GM23338 (cell line): ENCODE measurements at regions not wholly inside any gene's neighbourhood (a gene's known extent, or its start where the extent isn't known, plus 50 kb on each side); places are given as distances from the start of the nearest gene placed in this dataset.

Experiments
- ATAC-seq: fragments of 200-7000 bp; cut with Tn5 transposase; 3 replicates; pipeline ENCODE4 v1.9.1; 2020
- DNase-seq: peaks from one replicate; pipeline ENCODE4 v3.0.0-alpha.2; 2015; ENCODE audit warnings: low spot score
- H2AFZ ChIP-seq: fragments of 200-600 bp; sonication (generic); 2 replicates; pipeline ENCODE4 v1.8.0; 2016; ENCODE audit warnings: antibody characterized with exemption, mild to moderate bottlenecking, moderate library complexity
- H3F3A ChIP-seq: fragments of 200-600 bp; sonication (generic); replicated peaks from 2 replicates; pipeline ENCODE4 v1.8.0; 2017; ENCODE audit warnings: antibody characterized with exemption, mixed run types, low read depth
- H3K27ac ChIP-seq: fragments of 200-600 bp; sonication (generic); 2 replicates; pipeline ENCODE4 v1.6.1; 2016; ENCODE audit warnings: low read depth
- H3K27me3 ChIP-seq: fragments of 200-600 bp; sonication (generic); 2 replicates; pipeline ENCODE4 v1.8.0; 2016; ENCODE audit warnings: mild to moderate bottlenecking, mixed run types, moderate library complexity; ENCODE audit not compliant: insufficient read depth
- H3K36me3 ChIP-seq: fragments of 200-600 bp; sonication (generic); 2 replicates; pipeline ENCODE4 v1.8.0; 2016; ENCODE audit warnings: mild to moderate bottlenecking; ENCODE audit not compliant: insufficient read depth
- H3K4me1 ChIP-seq: fragments of 200-600 bp; sonication (generic); 2 replicates; pipeline ENCODE4 v1.8.0; 2016; ENCODE audit warnings: mild to moderate bottlenecking, moderate library complexity; ENCODE audit not compliant: insufficient read depth
- H3K4me2 ChIP-seq: fragments of 200-600 bp; sonication (generic); 2 replicates; pipeline ENCODE4 v1.7.1; 2017; ENCODE audit warnings: mixed run types
- H3K4me3 ChIP-seq: fragments of 200-600 bp; sonication (generic); 2 replicates; pipeline ENCODE4 v1.6.1; 2016; ENCODE audit warnings: mixed run types
- H3K79me2 ChIP-seq: fragments of 200-600 bp; sonication (generic); replicated peaks from 2 replicates; pipeline ENCODE4 v1.8.0; 2017; ENCODE audit warnings: mild to moderate bottlenecking; ENCODE audit not compliant: insufficient read depth
- H3K9me2 ChIP-seq: fragments of 200-600 bp; sonication (generic); 2 replicates; pipeline ENCODE4 v1.8.0; 2017; ENCODE audit not compliant: insufficient read depth
- H4K20me1 ChIP-seq: fragments of 200-600 bp; sonication (generic); replicated peaks from 2 replicates; pipeline ENCODE4 v1.8.0; 2017; ENCODE audit warnings: mild to moderate bottlenecking; ENCODE audit not compliant: insufficient read depth
- H3K27ac Mint-ChIP-seq: 2 replicates; pipeline ENCODE4 v1.8.0; 2020; ENCODE audit warnings: inconsistent platforms, mild to moderate bottlenecking, moderate library complexity, mixed read lengths
- H3K27me3 Mint-ChIP-seq: 3 replicates; pipeline ENCODE4 v1.8.0; 2022; ENCODE audit warnings: low read depth, mild to moderate bottlenecking, moderate library complexity, mixed read lengths, inconsistent platforms; ENCODE audit not compliant: insufficient read depth, poor library complexity
- H3K36me3 Mint-ChIP-seq: 3 replicates; pipeline ENCODE4 v1.8.0; 2021; ENCODE audit warnings: low read depth, mild to moderate bottlenecking, inconsistent platforms, moderate library complexity, mixed read lengths
- H3K4me1 Mint-ChIP-seq: 3 replicates; pipeline ENCODE4 v1.8.0; 2020; ENCODE audit warnings: mild to moderate bottlenecking, inconsistent platforms, mixed read lengths
- H3K4me3 Mint-ChIP-seq: 3 replicates; pipeline ENCODE4 v1.8.0; 2021; ENCODE audit warnings: moderate library complexity, mild to moderate bottlenecking, inconsistent platforms, mixed read lengths
- H3K9me3 Mint-ChIP-seq: 3 replicates; pipeline ENCODE4 v1.8.0; 2020; ENCODE audit warnings: moderate library complexity, mild to moderate bottlenecking, inconsistent platforms, mixed read lengths
- CREB1 ChIP-seq: fragments of 250-450 bp; sonication (Bioruptor Pico); IDR thresholded peaks from 2 replicates; pipeline ENCODE4 v1.5.0; 2020; ENCODE audit warnings: low read depth, mild to moderate bottlenecking, moderate library complexity
- EZH2 ChIP-seq: fragments of 200-600 bp; sonication (generic); IDR thresholded peaks from one replicate; pipeline ENCODE4 v1.8.0; 2017; ENCODE audit warnings: antibody characterized with exemption, mild to moderate bottlenecking, low read depth; ENCODE audit not compliant: unreplicated experiment
- EZH2phosphoT487 ChIP-seq: fragments of 200-600 bp; sonication (generic); IDR thresholded peaks from one replicate; pipeline ENCODE4 v1.8.1; 2018; ENCODE audit warnings: antibody characterized with exemption; ENCODE audit not compliant: unreplicated experiment
- JUNB ChIP-seq: IDR thresholded peaks from one replicate; pipeline ENCODE4 v1.6.1; 2016; ENCODE audit warnings: antibody characterized with exemption; ENCODE audit not compliant: unreplicated experiment
- NANOG ChIP-seq: IDR thresholded peaks from 2 replicates; pipeline ENCODE4 v1.6.1; 2016; ENCODE audit warnings: antibody characterized with exemption, borderline replicate concordance
- POLR2AphosphoS5 ChIP-seq: IDR thresholded peaks from 2 replicates; pipeline ENCODE4 v1.6.1; 2016; ENCODE audit warnings: antibody characterized with exemption, low read depth
- STAT1 ChIP-seq: IDR thresholded peaks from one replicate; pipeline ENCODE4 v1.6.1; 2016; ENCODE audit warnings: antibody characterized with exemption; ENCODE audit not compliant: unreplicated experiment
- ZNF114 ChIP-seq: fragments of 250-450 bp; sonication (Bioruptor Pico); IDR thresholded peaks from 2 replicates; pipeline ENCODE4 v1.5.0; 2020; ENCODE audit warnings: mild to moderate bottlenecking, moderate library complexity
- ZNF331 ChIP-seq: fragments of 250-450 bp; sonication (Bioruptor Pico); IDR thresholded peaks from 2 replicates; pipeline ENCODE4 v1.5.0; 2020; ENCODE audit warnings: low read depth, mild to moderate bottlenecking, moderate library complexity
- TF ChIP-seq, protein P1 (sequence below): IDR thresholded peaks from 2 replicates; pipeline ENCODE4 v1.6.1; 2016; ENCODE audit warnings: antibody characterized with exemption
- TF ChIP-seq, protein P2 (sequence below): IDR thresholded peaks from one replicate; pipeline ENCODE4 v1.6.1; 2018; ENCODE audit warnings: antibody characterized with exemption; ENCODE audit not compliant: unreplicated experiment
- TF ChIP-seq, protein P3 (sequence below): fragments of 250-450 bp; sonication (Bioruptor Pico); IDR thresholded peaks from 2 replicates; pipeline ENCODE4 v1.5.0; 2020; ENCODE audit warnings: mild to moderate bottlenecking, moderate library complexity

DNA sequence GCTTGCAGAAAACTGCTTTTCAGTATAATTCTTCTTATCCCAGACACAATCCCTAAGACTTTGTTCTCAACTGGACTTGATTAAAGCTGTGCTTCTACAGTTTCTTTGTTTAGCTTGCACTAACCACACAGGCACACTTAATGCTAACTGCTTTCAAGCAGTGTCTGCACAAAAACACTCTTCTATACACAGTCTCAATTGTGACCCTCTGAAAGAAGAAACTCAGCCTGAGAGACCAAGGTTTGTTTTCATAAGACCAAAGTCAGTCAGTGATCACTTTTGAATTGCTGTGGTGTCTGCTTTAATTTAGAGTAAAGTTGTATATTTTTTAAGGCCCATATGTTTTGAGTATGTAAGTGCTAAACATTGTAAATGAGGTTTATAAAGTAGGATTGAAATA, 431.2 kb downstream of the KCTD12 start:
- H4K20me1 ChIP-seq = no peaks in the 10 kb centered on the region
- no peak for ATAC-seq
- H3K4me3 ChIP-seq = no peak overlapping the region
- no peak overlapping the region for H3K27ac Mint-ChIP-seq
- no peaks in the 10 kb centered on the region for H3F3A ChIP-seq
- H3K4me3 Mint-ChIP-seq = no peak overlapping the region
- peaks cover 12% of the 10 kb centered on the region; the same call in 2 of the 3 replicates for H3K36me3 Mint-ChIP-seq
- no peaks in the 10 kb centered on the region for H3K4me1 Mint-ChIP-seq
- H3K4me1 ChIP-seq = no peaks in the 10 kb centered on the region
- peaks cover 1% of the 10 kb centered on the region for H3K27me3 Mint-ChIP-seq
- no peak overlapping the region for H2AFZ ChIP-seq
- no peaks in the 10 kb centered on the region for H3K9me2 ChIP-seq
- H3K9me3 Mint-ChIP-seq = peaks cover 23% of the 10 kb centered on the region; the same call in 2 of the 3 replicates
- TF ChIP-seq CREB1 (CRISPR knock-in tag) = no peak
- no peak for TF ChIP-seq EZH2phosphoT487
- H3K36me3 ChIP-seq = 0 out of 2 replicates have a peak, but pooled peaks cover 5% of the 10 kb centered on the region
- H3K27ac ChIP-seq = no peak overlapping the region
- no peak for DNase-seq
- H3K79me2 ChIP-seq = no peaks in the 10 kb centered on the region
- no peaks in the 10 kb centered on the region for H3K27me3 ChIP-seq
- no peak overlapping the region for H3K4me2 ChIP-seq

DNA sequence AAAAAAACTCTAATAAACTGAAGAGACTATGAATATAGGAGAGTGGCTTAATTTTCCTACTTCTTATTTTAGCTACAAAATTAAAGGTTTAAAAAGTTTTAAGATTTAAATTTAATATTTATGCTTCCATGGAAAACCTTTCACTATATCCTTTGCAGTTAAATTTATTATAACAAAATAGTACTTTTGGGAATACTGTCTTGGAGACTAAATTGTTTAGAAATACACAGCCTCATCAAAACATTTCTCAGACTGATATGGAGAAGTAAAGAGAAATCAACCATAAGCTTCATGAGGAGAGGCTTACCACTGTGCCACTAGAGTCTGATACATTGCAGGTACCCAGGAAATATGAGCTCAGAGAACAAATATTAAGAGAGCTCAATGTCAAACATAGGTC, 436.5 kb downstream of the KCTD12 start:
- no peak overlapping the region for H3K27ac ChIP-seq
- H4K20me1 ChIP-seq = no peaks in the 10 kb centered on the region
- H3K27me3 ChIP-seq = no peaks in the 10 kb centered on the region
- ATAC-seq = no peak
- H2AFZ ChIP-seq = no peak overlapping the region
- H3K79me2 ChIP-seq = no peaks in the 10 kb centered on the region
- Mint-ChIP-seq H3K9me3 (peaks cover 23% of the 10 kb centered on the region; the same call in 2 of the 3 replicates), H3K36me3 (peaks cover 12% of the 10 kb centered on the region; the same call in 2 of the 3 replicates), H3K27me3 (no peaks in the 10 kb centered on the region), H3K27ac (no peak overlapping the region), H3K4me1 (no peaks in the 10 kb centered on the region), H3K4me3 (no peak overlapping the region)
- no peaks in the 10 kb centered on the region for H3K4me1 ChIP-seq
- H3K36me3 ChIP-seq = 0 out of 2 replicates have a peak, but pooled peaks cover 5% of the 10 kb centered on the region
- no peak overlapping the region for H3K4me3 ChIP-seq
- no peak for DNase-seq
- no peaks in the 10 kb centered on the region for H3F3A ChIP-seq
- H3K9me2 ChIP-seq = no peaks in the 10 kb centered on the region
- H3K4me2 ChIP-seq = no peak overlapping the region
- no peak for TF ChIP-seq NANOG
- TF ChIP-seq ZNF114 (CRISPR knock-in tag) = no peak
- TF ChIP-seq, protein P1, sequence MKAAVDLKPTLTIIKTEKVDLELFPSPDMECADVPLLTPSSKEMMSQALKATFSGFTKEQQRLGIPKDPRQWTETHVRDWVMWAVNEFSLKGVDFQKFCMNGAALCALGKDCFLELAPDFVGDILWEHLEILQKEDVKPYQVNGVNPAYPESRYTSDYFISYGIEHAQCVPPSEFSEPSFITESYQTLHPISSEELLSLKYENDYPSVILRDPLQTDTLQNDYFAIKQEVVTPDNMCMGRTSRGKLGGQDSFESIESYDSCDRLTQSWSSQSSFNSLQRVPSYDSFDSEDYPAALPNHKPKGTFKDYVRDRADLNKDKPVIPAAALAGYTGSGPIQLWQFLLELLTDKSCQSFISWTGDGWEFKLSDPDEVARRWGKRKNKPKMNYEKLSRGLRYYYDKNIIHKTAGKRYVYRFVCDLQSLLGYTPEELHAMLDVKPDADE = no peak
- TF ChIP-seq, protein P2, sequence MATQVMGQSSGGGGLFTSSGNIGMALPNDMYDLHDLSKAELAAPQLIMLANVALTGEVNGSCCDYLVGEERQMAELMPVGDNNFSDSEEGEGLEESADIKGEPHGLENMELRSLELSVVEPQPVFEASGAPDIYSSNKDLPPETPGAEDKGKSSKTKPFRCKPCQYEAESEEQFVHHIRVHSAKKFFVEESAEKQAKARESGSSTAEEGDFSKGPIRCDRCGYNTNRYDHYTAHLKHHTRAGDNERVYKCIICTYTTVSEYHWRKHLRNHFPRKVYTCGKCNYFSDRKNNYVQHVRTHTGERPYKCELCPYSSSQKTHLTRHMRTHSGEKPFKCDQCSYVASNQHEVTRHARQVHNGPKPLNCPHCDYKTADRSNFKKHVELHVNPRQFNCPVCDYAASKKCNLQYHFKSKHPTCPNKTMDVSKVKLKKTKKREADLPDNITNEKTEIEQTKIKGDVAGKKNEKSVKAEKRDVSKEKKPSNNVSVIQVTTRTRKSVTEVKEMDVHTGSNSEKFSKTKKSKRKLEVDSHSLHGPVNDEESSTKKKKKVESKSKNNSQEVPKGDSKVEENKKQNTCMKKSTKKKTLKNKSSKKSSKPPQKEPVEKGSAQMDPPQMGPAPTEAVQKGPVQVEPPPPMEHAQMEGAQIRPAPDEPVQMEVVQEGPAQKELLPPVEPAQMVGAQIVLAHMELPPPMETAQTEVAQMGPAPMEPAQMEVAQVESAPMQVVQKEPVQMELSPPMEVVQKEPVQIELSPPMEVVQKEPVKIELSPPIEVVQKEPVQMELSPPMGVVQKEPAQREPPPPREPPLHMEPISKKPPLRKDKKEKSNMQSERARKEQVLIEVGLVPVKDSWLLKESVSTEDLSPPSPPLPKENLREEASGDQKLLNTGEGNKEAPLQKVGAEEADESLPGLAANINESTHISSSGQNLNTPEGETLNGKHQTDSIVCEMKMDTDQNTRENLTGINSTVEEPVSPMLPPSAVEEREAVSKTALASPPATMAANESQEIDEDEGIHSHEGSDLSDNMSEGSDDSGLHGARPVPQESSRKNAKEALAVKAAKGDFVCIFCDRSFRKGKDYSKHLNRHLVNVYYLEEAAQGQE = no peak
- no peak for TF ChIP-seq JUNB
- TF ChIP-seq ZNF331 (CRISPR knock-in tag) = no peak
- TF ChIP-seq EZH2phosphoT487 = no peak
- no peak for TF ChIP-seq STAT1
- TF ChIP-seq POLR2AphosphoS5 = no peak
- TF ChIP-seq EZH2 = no peak
- TF ChIP-seq, protein P3, sequence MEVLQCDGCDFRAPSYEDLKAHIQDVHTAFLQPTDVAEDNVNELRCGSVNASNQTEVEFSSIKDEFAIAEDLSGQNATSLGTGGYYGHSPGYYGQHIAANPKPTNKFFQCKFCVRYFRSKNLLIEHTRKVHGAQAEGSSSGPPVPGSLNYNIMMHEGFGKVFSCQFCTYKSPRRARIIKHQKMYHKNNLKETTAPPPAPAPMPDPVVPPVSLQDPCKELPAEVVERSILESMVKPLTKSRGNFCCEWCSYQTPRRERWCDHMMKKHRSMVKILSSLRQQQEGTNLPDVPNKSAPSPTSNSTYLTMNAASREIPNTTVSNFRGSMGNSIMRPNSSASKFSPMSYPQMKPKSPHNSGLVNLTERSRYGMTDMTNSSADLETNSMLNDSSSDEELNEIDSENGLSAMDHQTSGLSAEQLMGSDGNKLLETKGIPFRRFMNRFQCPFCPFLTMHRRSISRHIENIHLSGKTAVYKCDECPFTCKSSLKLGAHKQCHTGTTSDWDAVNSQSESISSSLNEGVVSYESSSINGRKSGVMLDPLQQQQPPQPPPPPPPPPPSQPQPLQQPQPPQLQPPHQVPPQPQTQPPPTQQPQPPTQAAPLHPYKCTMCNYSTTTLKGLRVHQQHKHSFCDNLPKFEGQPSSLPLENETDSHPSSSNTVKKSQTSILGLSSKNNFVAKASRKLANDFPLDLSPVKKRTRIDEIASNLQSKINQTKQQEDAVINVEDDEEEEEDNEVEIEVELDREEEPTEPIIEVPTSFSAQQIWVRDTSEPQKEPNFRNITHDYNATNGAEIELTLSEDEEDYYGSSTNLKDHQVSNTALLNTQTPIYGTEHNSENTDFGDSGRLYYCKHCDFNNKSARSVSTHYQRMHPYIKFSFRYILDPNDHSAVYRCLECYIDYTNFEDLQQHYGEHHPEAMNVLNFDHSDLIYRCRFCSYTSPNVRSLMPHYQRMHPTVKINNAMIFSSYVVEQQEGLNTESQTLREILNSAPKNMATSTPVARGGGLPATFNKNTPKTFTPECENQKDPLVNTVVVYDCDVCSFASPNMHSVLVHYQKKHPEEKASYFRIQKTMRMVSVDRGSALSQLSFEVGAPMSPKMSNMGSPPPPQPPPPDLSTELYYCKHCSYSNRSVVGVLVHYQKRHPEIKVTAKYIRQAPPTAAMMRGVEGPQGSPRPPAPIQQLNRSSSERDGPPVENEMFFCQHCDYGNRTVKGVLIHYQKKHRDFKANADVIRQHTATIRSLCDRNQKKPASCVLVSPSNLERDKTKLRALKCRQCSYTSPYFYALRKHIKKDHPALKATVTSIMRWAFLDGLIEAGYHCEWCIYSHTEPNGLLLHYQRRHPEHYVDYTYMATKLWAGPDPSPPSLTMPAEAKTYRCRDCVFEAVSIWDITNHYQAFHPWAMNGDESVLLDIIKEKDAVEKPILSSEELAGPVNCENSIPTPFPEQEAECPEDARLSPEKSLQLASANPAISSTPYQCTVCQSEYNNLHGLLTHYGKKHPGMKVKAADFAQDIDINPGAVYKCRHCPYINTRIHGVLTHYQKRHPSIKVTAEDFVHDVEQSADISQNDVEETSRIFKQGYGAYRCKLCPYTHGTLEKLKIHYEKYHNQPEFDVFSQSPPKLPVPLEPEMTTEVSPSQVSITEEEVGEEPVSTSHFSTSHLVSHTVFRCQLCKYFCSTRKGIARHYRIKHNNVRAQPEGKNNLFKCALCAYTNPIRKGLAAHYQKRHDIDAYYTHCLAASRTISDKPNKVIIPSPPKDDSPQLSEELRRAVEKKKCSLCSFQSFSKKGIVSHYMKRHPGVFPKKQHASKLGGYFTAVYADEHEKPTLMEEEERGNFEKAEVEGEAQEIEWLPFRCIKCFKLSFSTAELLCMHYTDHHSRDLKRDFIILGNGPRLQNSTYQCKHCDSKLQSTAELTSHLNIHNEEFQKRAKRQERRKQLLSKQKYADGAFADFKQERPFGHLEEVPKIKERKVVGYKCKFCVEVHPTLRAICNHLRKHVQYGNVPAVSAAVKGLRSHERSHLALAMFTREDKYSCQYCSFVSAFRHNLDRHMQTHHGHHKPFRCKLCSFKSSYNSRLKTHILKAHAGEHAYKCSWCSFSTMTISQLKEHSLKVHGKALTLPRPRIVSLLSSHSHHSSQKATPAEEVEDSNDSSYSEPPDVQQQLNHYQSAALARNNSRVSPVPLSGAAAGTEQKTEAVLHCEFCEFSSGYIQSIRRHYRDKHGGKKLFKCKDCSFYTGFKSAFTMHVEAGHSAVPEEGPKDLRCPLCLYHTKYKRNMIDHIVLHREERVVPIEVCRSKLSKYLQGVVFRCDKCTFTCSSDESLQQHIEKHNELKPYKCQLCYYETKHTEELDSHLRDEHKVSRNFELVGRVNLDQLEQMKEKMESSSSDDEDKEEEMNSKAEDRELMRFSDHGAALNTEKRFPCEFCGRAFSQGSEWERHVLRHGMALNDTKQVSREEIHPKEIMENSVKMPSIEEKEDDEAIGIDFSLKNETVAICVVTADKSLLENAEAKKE (CRISPR knock-in tag) = no peak
